ENCODE measurements at regions not wholly inside any gene's neighbourhood (a gene's known extent, or its start where the extent isn't known, plus 50 kb on each side); places are given as distances from the start of the nearest gene placed in this dataset.

DNA sequence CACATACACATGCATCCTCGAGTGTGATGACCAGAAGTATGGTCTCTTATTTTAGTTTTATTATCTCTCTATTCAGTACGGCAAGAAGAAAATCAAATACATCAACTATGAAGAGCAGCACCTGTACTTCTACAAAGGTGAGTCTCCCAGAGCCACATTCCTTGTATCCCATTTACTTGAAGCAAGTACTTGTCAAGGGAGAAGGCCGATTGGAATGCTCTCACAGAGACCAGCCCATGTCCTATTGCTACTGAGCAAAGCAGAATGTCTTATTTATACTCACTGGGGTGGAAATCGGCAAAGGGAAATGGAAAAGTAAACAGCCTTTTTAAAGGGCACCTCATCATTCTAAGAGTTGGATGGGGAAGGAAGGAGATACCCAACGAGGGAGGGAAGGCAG, 72.6 kb upstream of the OR5AK2 start:
- ATAC-seq = no peak

DNA sequence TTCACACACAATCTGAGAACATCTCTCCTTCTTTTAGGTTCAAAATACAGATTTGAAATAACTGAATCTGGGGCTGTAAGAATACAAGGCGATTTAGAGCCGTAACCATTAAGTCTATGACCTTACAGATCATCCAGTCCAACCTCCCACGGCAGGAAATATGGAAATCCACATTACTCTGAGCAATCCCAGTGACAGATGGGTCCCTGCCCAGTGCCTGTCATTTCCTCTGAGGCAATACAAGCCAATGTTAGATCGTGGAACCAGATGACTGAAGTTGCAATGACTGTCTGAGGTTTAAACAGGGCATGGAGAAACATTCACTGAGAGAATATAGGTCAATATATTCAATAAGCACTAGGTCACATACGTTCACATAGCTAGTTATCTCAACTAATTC, 77.4 kb upstream of the OR5AK2 start:
- Histone ChIP-seq H3K4me1 (ENCODE audit: low read depth) (peaks cover 13% of the 10 kb centered on the region), H3K9me3 (no peaks in the 10 kb centered on the region), H3K36me3 (ENCODE audit: low read depth) (no peaks in the 10 kb centered on the region), H3K4me3 (no peak overlapping the region)
- DNase-seq (no peak), ATAC-seq (peak; percentile 24)
- TF ChIP-seq, protein P1, sequence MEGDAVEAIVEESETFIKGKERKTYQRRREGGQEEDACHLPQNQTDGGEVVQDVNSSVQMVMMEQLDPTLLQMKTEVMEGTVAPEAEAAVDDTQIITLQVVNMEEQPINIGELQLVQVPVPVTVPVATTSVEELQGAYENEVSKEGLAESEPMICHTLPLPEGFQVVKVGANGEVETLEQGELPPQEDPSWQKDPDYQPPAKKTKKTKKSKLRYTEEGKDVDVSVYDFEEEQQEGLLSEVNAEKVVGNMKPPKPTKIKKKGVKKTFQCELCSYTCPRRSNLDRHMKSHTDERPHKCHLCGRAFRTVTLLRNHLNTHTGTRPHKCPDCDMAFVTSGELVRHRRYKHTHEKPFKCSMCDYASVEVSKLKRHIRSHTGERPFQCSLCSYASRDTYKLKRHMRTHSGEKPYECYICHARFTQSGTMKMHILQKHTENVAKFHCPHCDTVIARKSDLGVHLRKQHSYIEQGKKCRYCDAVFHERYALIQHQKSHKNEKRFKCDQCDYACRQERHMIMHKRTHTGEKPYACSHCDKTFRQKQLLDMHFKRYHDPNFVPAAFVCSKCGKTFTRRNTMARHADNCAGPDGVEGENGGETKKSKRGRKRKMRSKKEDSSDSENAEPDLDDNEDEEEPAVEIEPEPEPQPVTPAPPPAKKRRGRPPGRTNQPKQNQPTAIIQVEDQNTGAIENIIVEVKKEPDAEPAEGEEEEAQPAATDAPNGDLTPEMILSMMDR (IDR thresholded peaks at IDR 0.05) = no peak
- intact Hi-C loops (cut with DNase I, micrococcal nuclease) = no loop called here

More for the DNA sequence above, 72.6 kb upstream of the OR5AK2 start:
- Histone ChIP-seq H3K36me3 (ENCODE audit: low read depth) (no peaks in the 10 kb centered on the region), H3K4me1 (ENCODE audit: low read depth) (no peaks in the 10 kb centered on the region), H3K4me3 (no peak overlapping the region), H3K9me3 (no peaks in the 10 kb centered on the region)
- intact Hi-C loops (cut with DNase I, micrococcal nuclease) = no loop called here
- DNase-seq = no peak
- TF ChIP-seq, protein P1 (IDR thresholded peaks at IDR 0.05) = no peak

DNA sequence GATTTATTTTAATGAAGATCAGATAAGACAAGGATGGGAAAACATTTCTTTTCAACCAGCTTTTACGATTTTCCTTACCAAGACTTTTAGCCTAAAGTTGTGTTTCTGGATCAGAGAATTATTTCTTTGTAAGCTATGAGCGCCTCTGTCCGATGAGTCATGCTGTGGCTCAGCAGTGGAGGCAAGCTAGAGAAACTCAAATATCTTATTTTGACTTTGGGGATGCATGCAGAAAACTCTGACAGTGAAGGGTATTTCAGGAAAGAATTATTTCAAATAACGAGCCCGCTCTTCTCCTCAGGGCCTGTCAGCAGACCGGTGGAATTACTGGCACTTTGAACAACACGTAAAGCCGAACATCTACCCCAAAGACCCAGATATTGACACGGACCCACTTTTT, 77.9 kb upstream of the OR5AK2 start:
- peaks cover 14% of the 10 kb centered on the region for H3K4me1 ChIP-seq (ENCODE audit: low read depth)
- DNase-seq = no peak
- no peak for ATAC-seq
- H3K9me3 ChIP-seq = no peaks in the 10 kb centered on the region
- intact Hi-C loops (cut with DNase I, micrococcal nuclease) = no loop called here
- TF ChIP-seq, protein P1 (IDR thresholded peaks at IDR 0.05) = no peak
- H3K4me3 ChIP-seq = no peak overlapping the region
- H3K36me3 ChIP-seq (ENCODE audit: low read depth) = no peaks in the 10 kb centered on the region

DNA sequence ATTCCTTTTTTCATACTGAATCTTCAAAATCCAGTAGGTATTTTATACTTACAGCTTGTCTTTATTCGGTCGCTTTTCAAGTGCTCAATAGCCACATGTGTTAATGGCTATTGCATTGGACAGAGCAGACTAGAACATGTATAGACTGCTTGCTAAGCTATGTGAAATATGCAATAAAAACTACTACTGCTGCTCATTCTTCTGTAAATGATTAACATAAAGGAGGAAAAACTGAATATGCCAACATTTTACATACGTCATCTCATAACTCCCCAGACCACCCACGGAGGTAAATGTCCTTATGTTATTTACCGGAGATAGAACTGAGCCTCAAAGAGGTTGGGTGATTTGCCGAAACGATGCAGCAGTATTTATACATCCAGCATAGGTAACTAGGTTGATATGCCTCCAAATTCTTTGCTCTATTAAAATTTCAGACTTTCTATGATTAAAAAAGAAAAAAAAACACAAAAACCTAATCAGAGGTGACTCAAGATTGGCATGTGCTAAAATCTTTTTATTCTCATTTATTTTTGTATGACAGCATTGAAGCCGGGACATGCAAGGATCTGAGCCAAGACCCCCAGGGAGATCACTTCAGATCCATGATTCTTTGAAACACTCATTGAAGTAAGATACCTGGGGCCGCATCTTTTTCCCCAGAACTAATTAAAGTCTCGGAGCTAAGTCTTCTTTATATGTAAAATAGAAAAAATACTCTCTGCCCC, 78.5 kb upstream of the OR5AK2 start:
- Histone ChIP-seq H3K36me3 (ENCODE audit: low read depth) (no peaks in the 10 kb centered on the region), H3K4me3 (no peak overlapping the region), H3K4me1 (ENCODE audit: low read depth) (peaks cover 17% of the 10 kb centered on the region), H3K9me3 (no peaks in the 10 kb centered on the region)
- ATAC-seq = peak; percentile 85
- peak in 1 of 3 donors; percentile 47 for DNase-seq
- intact Hi-C loops (cut with DNase I, micrococcal nuclease) = no loop called here
- TF ChIP-seq, protein P1 (IDR thresholded peaks at IDR 0.05) = no peak

DNA sequence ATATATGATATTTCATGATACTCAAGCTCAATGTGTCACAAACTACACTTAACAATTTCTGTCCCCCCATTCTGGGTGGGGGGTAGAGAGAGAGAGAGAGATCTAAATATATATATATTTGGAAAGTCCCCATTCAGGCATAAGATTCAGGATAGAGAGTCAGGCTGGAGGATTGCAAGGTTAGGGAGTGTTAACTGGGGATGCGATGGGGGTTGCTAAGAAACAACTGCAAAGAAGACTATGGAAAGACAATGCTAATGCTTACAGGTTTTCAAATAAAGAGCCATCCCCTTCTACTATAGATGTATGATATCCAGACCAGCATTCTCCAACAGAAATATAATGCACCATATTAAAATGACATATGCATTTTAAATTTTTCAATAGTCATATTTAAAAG, 79.2 kb upstream of the OR5AK2 start:
- no peaks in the 10 kb centered on the region for H3K9me3 ChIP-seq
- no peaks in the 10 kb centered on the region for H3K36me3 ChIP-seq (ENCODE audit: low read depth)
- intact Hi-C loops (cut with DNase I, micrococcal nuclease) = no loop called here
- H3K4me3 ChIP-seq = no peak overlapping the region
- no peak for ATAC-seq
- TF ChIP-seq, protein P1 (IDR thresholded peaks at IDR 0.05) = no peak
- H3K4me1 ChIP-seq (ENCODE audit: low read depth) = peaks cover 17% of the 10 kb centered on the region
- no peak for DNase-seq
